Upper lobe of right lung (tissue), 1 donor: ENCODE measurements at regions not wholly inside any gene's neighbourhood (a gene's known extent, or its start where the extent isn't known, plus 50 kb on each side); places are given as distances from the start of the nearest gene placed in this dataset.

Source experiments
- ATAC-seq: fragments of 200-7000 bp; cut with Tn5 transposase; one replicate; pipeline ENCODE4 v1.9.1; 2020; ENCODE audit warnings: mild to moderate bottlenecking, moderate library complexity
- DNase-seq: peaks from one replicate; pipeline ENCODE4 v3.0.0-alpha.2; 2020
- H3K27ac ChIP-seq: fragments of 200-600 bp; one replicate; pipeline ENCODE4 v1.8.0; 2022
- H3K27me3 ChIP-seq: fragments of 200-600 bp; one replicate; pipeline ENCODE4 v1.8.0; 2022; ENCODE audit warnings: mild to moderate bottlenecking
- H3K36me3 ChIP-seq: fragments of 200-600 bp; one replicate; pipeline ENCODE4 v1.8.0; 2022
- H3K4me1 ChIP-seq: fragments of 200-600 bp; one replicate; pipeline ENCODE4 v1.8.0; 2022
- H3K4me3 ChIP-seq: fragments of 200-600 bp; one replicate; pipeline ENCODE4 v1.8.0; 2022; ENCODE audit warnings: mild to moderate bottlenecking
- H3K9me3 ChIP-seq: fragments of 200-600 bp; one replicate; pipeline ENCODE4 v1.8.0; 2022
- intact Hi-C: fragments of 100-400 bp; cut with DNase I; formaldehyde crosslinking; loops from one replicate; pipeline ENCODE4 v1.11.0; 2022
- TF ChIP-seq, protein P1 (sequence below): fragments of 200-600 bp; IDR thresholded peaks from one replicate; pipeline ENCODE4 v1.8.0; 2022; ENCODE audit warnings: antibody characterized with exemption
- donor health status: DM: no; HTN: yes; CAD: no; lungs with severe emphysema.

DNA sequence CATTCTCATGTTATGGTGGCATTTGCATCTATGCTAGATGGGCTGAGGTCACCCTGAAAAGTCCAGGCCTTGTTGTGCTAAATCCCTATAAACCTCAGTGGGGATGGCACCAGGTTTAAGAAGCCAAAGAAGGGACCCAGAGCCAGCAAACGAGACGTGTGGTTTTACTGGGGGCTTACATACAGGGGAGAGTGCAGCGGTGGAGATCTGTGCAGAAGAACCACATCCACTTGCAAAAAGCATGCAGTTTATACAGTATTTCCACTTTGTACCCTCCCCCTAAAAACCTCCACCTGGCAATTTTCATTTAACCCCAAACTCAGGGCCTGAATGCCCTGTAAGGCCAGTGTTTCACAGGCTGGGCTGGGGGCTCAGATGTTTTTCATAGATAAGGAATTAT, 134.9 kb upstream of the GATB start:
- TF ChIP-seq, protein P1, sequence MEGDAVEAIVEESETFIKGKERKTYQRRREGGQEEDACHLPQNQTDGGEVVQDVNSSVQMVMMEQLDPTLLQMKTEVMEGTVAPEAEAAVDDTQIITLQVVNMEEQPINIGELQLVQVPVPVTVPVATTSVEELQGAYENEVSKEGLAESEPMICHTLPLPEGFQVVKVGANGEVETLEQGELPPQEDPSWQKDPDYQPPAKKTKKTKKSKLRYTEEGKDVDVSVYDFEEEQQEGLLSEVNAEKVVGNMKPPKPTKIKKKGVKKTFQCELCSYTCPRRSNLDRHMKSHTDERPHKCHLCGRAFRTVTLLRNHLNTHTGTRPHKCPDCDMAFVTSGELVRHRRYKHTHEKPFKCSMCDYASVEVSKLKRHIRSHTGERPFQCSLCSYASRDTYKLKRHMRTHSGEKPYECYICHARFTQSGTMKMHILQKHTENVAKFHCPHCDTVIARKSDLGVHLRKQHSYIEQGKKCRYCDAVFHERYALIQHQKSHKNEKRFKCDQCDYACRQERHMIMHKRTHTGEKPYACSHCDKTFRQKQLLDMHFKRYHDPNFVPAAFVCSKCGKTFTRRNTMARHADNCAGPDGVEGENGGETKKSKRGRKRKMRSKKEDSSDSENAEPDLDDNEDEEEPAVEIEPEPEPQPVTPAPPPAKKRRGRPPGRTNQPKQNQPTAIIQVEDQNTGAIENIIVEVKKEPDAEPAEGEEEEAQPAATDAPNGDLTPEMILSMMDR = no peak
- intact Hi-C loops = no loop called here
- Histone ChIP-seq H3K27me3 (no peaks in the 10 kb centered on the region), H3K9me3 (no peaks in the 10 kb centered on the region), H3K27ac (no peak overlapping the region), H3K4me1 (no peaks in the 10 kb centered on the region), H3K36me3 (no peaks in the 10 kb centered on the region), H3K4me3 (no peak overlapping the region)
- ATAC-seq (no peak), DNase-seq (no peak)

DNA sequence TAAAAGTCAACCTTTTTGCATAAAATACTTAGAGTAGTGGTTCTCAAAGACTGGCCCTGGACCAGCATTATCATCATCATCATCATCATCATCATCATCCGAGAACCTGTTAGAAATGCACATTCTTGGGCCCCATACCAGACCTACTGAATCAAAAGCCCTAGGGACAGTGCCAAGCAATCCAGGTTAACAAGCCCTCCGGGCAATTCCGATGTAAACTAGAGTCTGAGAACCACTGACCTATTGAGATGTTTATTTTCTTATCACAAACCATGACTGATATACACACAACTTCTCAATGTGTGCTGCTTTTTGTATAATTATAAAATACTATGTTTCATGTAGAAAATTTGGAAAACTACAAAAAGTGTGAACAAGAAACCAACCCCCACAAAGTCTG, 133.4 kb upstream of the GATB start:
- no peak for DNase-seq
- intact Hi-C loops = no loop called here
- TF ChIP-seq, protein P1 = no peak
- no peaks in the 10 kb centered on the region for H3K36me3 ChIP-seq
- H3K4me3 ChIP-seq = no peak overlapping the region
- H3K27ac ChIP-seq = no peak overlapping the region
- no peaks in the 10 kb centered on the region for H3K4me1 ChIP-seq
- ATAC-seq = no peak
- no peaks in the 10 kb centered on the region for H3K9me3 ChIP-seq
- H3K27me3 ChIP-seq = no peaks in the 10 kb centered on the region

DNA sequence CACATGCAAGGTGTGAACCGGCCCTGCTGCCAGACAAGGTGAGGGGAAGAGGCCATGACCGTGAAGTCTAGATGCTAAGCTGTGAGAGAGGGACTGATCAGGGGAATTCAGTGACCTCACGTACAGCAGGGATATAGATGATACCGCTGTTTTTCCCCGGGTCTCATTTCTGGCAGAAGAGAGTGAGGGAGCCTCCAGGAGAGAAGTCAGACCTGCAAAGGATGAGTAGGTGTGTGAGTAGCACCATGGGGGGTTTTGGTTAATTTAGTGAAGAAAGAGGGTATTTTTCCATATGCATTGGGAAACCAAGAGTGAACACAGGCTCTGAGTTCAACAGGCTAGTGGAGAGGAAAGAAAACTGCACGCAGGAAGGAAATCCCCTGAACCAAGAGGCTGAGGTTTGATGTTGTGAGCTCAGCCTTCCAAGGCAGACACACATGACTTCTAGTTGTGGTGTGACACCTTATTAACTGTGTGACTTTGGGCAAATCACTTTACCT, 127.6 kb upstream of the GATB start:
- Histone ChIP-seq H3K4me3 (no peak overlapping the region), H3K36me3 (no peaks in the 10 kb centered on the region), H3K27me3 (no peaks in the 10 kb centered on the region), H3K27ac (no peak overlapping the region), H3K9me3 (no peaks in the 10 kb centered on the region), H3K4me1 (no peaks in the 10 kb centered on the region)
- DNase-seq (no peak), ATAC-seq (no peak)
- TF ChIP-seq, protein P1 = no peak
- intact Hi-C loops = no loop called here

DNA sequence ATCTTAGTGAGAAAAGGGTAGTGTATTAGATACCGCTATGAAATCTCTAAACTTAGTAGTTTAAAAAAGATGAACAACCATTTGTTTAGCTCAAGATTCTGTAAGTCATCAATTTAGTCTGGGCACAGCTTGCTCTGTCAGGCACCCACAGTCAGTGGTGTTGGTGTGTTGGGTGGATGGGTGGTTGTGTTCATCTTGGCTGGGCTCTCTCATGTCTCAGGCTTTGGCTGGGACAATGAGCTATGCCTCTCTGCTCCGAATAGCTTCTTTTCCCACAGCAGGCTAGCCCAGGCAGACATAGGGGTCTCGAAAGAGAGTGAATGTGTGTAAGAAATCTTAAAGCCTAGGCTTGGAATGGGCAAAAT, 127.0 kb upstream of the GATB start:
- Histone ChIP-seq H3K9me3 (no peaks in the 10 kb centered on the region), H3K27me3 (no peaks in the 10 kb centered on the region), H3K4me1 (no peaks in the 10 kb centered on the region), H3K36me3 (no peaks in the 10 kb centered on the region), H3K27ac (no peak overlapping the region), H3K4me3 (no peak overlapping the region)
- TF ChIP-seq, protein P1 = no peak
- intact Hi-C loops = no loop called here
- ATAC-seq = no peak
- DNase-seq = no peak

DNA sequence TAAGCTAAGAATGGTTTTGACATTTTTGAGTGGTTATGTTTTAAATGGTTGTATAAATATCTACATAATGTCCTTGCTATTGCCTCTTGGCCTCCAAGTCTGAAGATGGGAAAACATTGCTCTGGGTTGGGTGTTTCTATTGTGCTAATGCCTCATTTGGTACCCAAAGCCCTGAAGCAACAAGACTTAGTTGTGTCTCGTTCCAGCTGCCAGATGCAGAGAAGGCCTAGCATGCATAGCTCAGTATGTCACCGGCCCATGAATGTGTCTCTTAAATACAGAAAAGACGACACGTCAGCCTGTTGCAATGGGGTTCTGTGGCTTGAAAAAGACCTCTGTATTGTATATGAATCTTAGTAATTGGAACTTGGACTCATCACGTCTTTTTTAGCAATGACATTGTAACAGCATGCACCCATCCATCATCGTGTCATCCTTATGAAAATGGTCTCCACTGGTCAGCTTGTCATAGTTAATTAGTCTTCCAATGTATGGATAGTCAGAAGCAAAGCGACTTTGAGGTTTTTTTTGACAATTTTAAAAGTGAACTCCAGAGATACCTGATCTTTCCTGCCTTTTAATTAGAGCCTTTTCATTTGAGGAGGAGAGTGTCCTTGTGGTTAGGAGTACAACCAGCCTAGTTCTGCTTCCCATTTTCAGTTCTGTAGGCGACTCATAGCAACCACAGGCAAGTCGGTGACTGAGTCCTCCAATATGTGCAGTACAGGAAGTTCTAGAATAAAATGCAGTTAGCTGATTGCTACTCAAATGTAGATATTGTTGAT, 126.4 kb upstream of the GATB start:
- Histone ChIP-seq H3K4me3 (no peak overlapping the region), H3K4me1 (no peaks in the 10 kb centered on the region), H3K36me3 (no peaks in the 10 kb centered on the region), H3K27me3 (no peaks in the 10 kb centered on the region), H3K27ac (no peak overlapping the region), H3K9me3 (no peaks in the 10 kb centered on the region)
- ATAC-seq = peak; percentile 84
- TF ChIP-seq, protein P1 = no peak
- no peak for DNase-seq
- intact Hi-C loops = no loop called here
